ENCODE measurements at regions not wholly inside any gene's neighbourhood (a gene's known extent, or its start where the extent isn't known, plus 50 kb on each side); places are given as distances from the start of the nearest gene placed in this dataset.

DNA sequence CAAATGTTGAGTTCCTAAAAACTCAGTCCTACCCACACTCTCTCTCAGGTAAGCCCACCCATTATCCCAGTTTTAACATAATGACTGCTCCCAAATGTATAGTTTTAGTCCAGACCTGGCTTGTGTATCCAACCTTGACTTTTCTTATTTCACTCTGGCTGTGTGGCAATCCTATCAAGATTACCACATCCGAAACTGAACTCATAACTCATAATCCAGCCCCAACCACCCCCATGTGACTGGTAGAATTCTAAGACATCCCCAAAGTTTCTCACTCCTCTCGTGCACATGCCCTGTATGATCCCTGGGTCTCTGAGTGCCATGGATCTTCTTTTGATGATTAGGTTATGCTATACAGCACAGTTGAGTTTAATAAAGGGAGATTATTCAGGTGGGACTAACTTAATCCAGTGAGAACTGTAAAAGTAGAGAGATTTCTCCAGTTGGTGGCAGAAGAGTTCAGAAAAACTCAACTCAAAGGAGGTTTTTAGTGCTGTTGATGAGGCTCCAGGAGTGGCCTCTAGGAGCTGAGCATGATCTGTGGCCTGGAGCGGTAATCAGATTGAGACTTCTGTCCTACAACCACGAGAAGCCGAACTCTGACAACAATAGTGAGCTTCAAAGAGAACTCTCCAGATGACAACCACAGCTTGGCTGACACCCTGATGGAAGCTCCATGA, 413.4 kb downstream of the ZNF536 start:
- no peak for TF ChIP-seq CBFB (CRISPR knock-in tag; IDR thresholded peaks at IDR 0.05; ENCODE audit: low read depth)
- no peak for TF ChIP-seq CTCF (IDR thresholded peaks at IDR 0.05)
- TF ChIP-seq ZNF232 (CRISPR knock-in tag; IDR thresholded peaks at IDR 0.05), result no peak
